Kidney (tissue), 13 donors: ENCODE measurements at regions not wholly inside any gene's neighbourhood (a gene's known extent, or its start where the extent isn't known, plus 50 kb on each side); places are given as distances from the start of the nearest gene placed in this dataset.

Experiments used
- DNase-seq, 5 donors: peaks; one replicate each; pipeline ENCODE4 v3.0.0-alpha.2; 2013 to 2020
- FAIRE-seq: peaks from 2 replicates; lab custom pipeline; 2012; peaks lifted over from hg19 to GRCh38; lab: Jason Lieb, UNC
- H3K27ac ChIP-seq, 2 donors: one replicate each; pipeline ENCODE4 v1.7.0; 2013; ENCODE audit warnings: low read depth in 2 of 2, low read length in 2 of 2, inconsistent platforms in 1 of 2
- H3K27me3 ChIP-seq: one replicate; pipeline ENCODE4 v1.7.1; 2013; ENCODE audit warnings: low read length, inconsistent platforms; ENCODE audit not compliant: control insufficient read depth, insufficient read depth
- H3K36me3 ChIP-seq, 3 donors: one replicate each; pipeline versions ENCODE4 v1.7.0 to v1.7.1; 2013; ENCODE audit warnings: low read length in 3 of 3, control low read depth in 1 of 3, inconsistent platforms in 1 of 3; ENCODE audit not compliant: insufficient read depth in 3 of 3, control insufficient read depth in 2 of 3
- H3K4me1 ChIP-seq, 3 donors: one replicate each; pipeline versions ENCODE4 v1.7.0 to v1.7.1; 2013; ENCODE audit warnings: low read length in 3 of 3, inconsistent platforms in 1 of 3, low read depth in 1 of 3; ENCODE audit not compliant: control insufficient read depth in 2 of 3, insufficient read depth in 2 of 3
- H3K4me3 ChIP-seq, 3 donors: one replicate each; pipeline versions ENCODE4 v1.7.0 to v1.8.1; 2013; ENCODE audit warnings: low read length in 3 of 3, control low read depth in 1 of 3, inconsistent platforms in 1 of 3
- H3K9ac ChIP-seq, 3 donors: one replicate each; pipeline versions ENCODE4 v1.7.0 to v1.7.1; 2013; ENCODE audit warnings: low read length in 3 of 3, control low read depth in 1 of 3, inconsistent platforms in 1 of 3
- H3K9me3 ChIP-seq, 3 donors: one replicate each; pipeline versions ENCODE4 v1.7.0 to v1.7.1; 2013; ENCODE audit warnings: low read length in 3 of 3, control low read depth in 1 of 3, inconsistent platforms in 1 of 3; ENCODE audit not compliant: control insufficient read depth in 2 of 3, insufficient read depth in 1 of 3
- intact Hi-C: fragments of 100-400 bp; cut with DNase I; formaldehyde crosslinking; loops from one replicate; pipeline ENCODE4 v1.11.1; 2022
- TF ChIP-seq, protein P1 (sequence below): IDR thresholded peaks from 3 replicates; pipeline ENCODE4 v1.5.1; 2012; ENCODE audit warnings: mild to moderate bottlenecking, moderate library complexity, borderline replicate concordance; ENCODE audit not compliant: insufficient read depth; ENCODE audit errors: extremely low read depth
- donor health status: control.
- donor health status: control.
- donor health status: control.
- donor health status: control.
- donor health status: control.
- donor health status: DM: yes; HTN: yes; CAD: no.
- donor health status: Normal renal cell carcinoma (clear cell type).

DNA sequence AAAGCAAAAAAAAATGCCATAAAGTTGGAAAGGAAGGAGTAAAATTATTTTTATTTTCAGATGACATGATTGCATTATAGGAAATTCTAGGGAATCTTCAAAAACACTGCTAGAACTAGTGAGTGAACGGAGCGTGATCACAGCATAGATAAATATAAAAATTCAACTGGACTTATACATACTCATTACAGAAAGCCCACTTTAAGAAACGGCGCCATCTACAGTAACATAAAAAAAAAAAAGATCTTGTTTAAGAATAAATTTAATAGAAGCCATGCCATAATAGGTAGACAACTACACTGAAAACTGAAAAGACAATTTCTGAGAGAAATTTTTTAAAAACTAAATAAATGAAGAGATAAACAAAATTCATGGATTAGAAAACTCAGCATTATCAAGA lies 623.1 kb upstream of the MGMT start:
- Histone ChIP-seq H3K27me3 (no peaks in the 10 kb centered on the region), H3K27ac (no peak overlapping the region), H3K9me3 (no peaks in the 10 kb centered on the region), H3K9ac (no peak overlapping the region), H3K4me1 (no peaks in the 10 kb centered on the region), H3K36me3 (no peaks in the 10 kb centered on the region), H3K4me3 (no peak overlapping the region)
- FAIRE-seq = peak; percentile 6
- TF ChIP-seq, protein P1, sequence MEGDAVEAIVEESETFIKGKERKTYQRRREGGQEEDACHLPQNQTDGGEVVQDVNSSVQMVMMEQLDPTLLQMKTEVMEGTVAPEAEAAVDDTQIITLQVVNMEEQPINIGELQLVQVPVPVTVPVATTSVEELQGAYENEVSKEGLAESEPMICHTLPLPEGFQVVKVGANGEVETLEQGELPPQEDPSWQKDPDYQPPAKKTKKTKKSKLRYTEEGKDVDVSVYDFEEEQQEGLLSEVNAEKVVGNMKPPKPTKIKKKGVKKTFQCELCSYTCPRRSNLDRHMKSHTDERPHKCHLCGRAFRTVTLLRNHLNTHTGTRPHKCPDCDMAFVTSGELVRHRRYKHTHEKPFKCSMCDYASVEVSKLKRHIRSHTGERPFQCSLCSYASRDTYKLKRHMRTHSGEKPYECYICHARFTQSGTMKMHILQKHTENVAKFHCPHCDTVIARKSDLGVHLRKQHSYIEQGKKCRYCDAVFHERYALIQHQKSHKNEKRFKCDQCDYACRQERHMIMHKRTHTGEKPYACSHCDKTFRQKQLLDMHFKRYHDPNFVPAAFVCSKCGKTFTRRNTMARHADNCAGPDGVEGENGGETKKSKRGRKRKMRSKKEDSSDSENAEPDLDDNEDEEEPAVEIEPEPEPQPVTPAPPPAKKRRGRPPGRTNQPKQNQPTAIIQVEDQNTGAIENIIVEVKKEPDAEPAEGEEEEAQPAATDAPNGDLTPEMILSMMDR = no peak
- peak in 1 of 5 donors; percentile 44 for DNase-seq
- intact Hi-C loops = no loop called here

- Histone ChIP-seq H3K27me3 (no peaks in the 10 kb centered on the region), H3K4me1 (no peaks in the 10 kb centered on the region), H3K4me3 (no peak overlapping the region), H3K9me3 (no peaks in the 10 kb centered on the region), H3K9ac (no peak overlapping the region), H3K36me3 (no peaks in the 10 kb centered on the region), H3K27ac (no peak overlapping the region)
- TF ChIP-seq, protein P1 = no peak
- FAIRE-seq (no peak), DNase-seq (no peak)
- intact Hi-C loops = no loop called here
These were observed 620.1 kb upstream of the MGMT start for GRCh38 chr10:128846927-128847326.

DNA sequence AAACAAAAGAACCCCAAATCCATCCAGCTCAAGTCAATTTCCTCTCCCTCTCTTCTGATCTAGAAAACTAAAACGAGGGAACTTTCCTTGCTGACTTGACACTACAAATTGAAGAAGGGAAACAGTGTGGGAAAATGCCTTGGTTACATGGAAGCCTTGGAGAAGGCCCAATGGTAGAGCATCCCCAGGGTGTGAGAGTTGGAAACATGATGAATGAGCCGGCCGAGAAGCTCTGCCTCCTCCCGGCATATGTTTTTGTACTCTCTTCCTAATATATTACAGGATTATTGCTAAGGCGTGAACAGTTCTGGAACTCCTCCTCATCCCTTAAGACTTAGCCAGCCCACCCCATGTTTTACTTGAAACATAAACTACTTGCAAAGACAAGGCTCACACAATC lies 618.2 kb upstream of the MGMT start:
- no peak overlapping the region for H3K27ac ChIP-seq
- no peaks in the 10 kb centered on the region for H3K36me3 ChIP-seq
- no peak for DNase-seq
- no peaks in the 10 kb centered on the region for H3K27me3 ChIP-seq
- H3K4me3 ChIP-seq = no peak overlapping the region
- TF ChIP-seq, protein P1 = no peak
- no peaks in the 10 kb centered on the region for H3K4me1 ChIP-seq
- intact Hi-C loops = no loop called here
- no peak overlapping the region for H3K9ac ChIP-seq
- no peak for FAIRE-seq
- no peaks in the 10 kb centered on the region for H3K9me3 ChIP-seq

DNA sequence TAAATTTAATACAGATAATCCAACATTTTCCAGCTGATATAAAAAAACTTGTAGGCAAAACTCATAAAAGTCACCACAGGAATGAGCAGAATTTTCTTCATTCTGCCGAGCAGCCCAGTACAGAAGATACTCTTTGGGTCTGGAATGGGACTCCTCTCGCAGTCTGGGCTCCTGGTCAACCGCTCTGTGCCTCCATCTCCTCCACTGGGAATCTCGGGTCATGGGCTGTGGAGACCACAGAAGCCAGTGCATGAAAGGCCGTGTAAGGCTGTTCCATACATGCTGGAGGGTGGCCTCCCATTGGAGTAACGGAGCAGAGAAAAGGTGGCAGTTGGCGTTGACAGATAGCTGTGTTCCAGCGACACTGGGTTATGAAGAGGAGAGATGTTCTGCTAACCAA lies 616.4 kb upstream of the MGMT start:
- no peak for FAIRE-seq
- TF ChIP-seq, protein P1 = no peak

More for the DNA sequence above, 616.4 kb upstream of the MGMT start:
- DNase-seq = no peak
- Histone ChIP-seq H3K4me3 (no peak overlapping the region), H3K9ac (no peak overlapping the region), H3K4me1 (peaks cover 4 to 11% (median 10%) of the 10 kb centered on the region in 3 donors), H3K27ac (no peak overlapping the region), H3K27me3 (no peaks in the 10 kb centered on the region), H3K9me3 (no peaks in the 10 kb centered on the region), H3K36me3 (no peaks in the 10 kb centered on the region)
- intact Hi-C loops = no loop called here
